ENCODE measurements at regions not wholly inside any gene's neighbourhood (a gene's known extent, or its start where the extent isn't known, plus 50 kb on each side); places are given as distances from the start of the nearest gene placed in this dataset.

GRCh38 chr2:167874812-167875211, 372.6 kb downstream of the STK39 start:
- Histone ChIP-seq H3K27ac (no peak overlapping the region), H3K4me3 (no peak overlapping the region), H3K9me3 (no peaks in the 10 kb centered on the region), H3K36me3 (no peaks in the 10 kb centered on the region), H3K27me3 (no peaks in the 10 kb centered on the region), H3K4me1 (no peaks in the 10 kb centered on the region)
- intact Hi-C loops (cut with DNase I) = no loop called here
- TF ChIP-seq CTCF (IDR thresholded peaks at IDR 0.05) = no peak
- no peak for DNase-seq (ENCODE audit: low spot score in 2 of 2)

- no peak overlapping the region for H3K4me3 ChIP-seq
- no peak for DNase-seq (ENCODE audit: low spot score in 2 of 2)
- intact Hi-C loops (cut with DNase I) = no loop called here
- H3K36me3 ChIP-seq = no peaks in the 10 kb centered on the region
- H3K9me3 ChIP-seq = no peaks in the 10 kb centered on the region
- H3K27ac ChIP-seq = no peak overlapping the region
- TF ChIP-seq CTCF (IDR thresholded peaks at IDR 0.05) = no peak
- no peaks in the 10 kb centered on the region for H3K4me1 ChIP-seq
- no peaks in the 10 kb centered on the region for H3K27me3 ChIP-seq
Measured at GRCh38 chr2:167871286-167871685, 376.1 kb downstream of the STK39 start.

GRCh38 chr2:167869200-167869599, 378.2 kb downstream of the STK39 start:
- DNase-seq (ENCODE audit: low spot score in 2 of 2) = no peak
- TF ChIP-seq CTCF (IDR thresholded peaks at IDR 0.05) = no peak
- intact Hi-C loops (cut with DNase I) = no loop called here

GRCh38 chr2:167863377-167863776, 384.0 kb downstream of the STK39 start:
- no peaks in the 10 kb centered on the region for H3K36me3 ChIP-seq
- no peaks in the 10 kb centered on the region for H3K9me3 ChIP-seq
- no peak for DNase-seq (ENCODE audit: low spot score in 2 of 2)
- intact Hi-C loops (cut with DNase I) = no loop called here
- H3K27ac ChIP-seq = no peak overlapping the region
- no peak overlapping the region for H3K4me3 ChIP-seq
- no peak for TF ChIP-seq CTCF (IDR thresholded peaks at IDR 0.05)
- no peaks in the 10 kb centered on the region for H3K4me1 ChIP-seq
- no peaks in the 10 kb centered on the region for H3K27me3 ChIP-seq

More at GRCh38 chr2:167869200-167869599, 378.2 kb downstream of the STK39 start:
- Histone ChIP-seq H3K36me3 (no peaks in the 10 kb centered on the region), H3K4me3 (no peak overlapping the region), H3K27me3 (no peaks in the 10 kb centered on the region), H3K9me3 (no peaks in the 10 kb centered on the region), H3K27ac (no peak overlapping the region), H3K4me1 (no peaks in the 10 kb centered on the region)

GRCh38 chr2:167862782-167863181, 384.6 kb downstream of the STK39 start:
- Histone ChIP-seq H3K36me3 (no peaks in the 10 kb centered on the region), H3K4me3 (no peak overlapping the region), H3K27me3 (no peaks in the 10 kb centered on the region), H3K4me1 (no peaks in the 10 kb centered on the region), H3K9me3 (no peaks in the 10 kb centered on the region), H3K27ac (no peak overlapping the region)
- intact Hi-C loops (cut with DNase I) = no loop called here
- no peak for DNase-seq (ENCODE audit: low spot score in 2 of 2)
- no peak for TF ChIP-seq CTCF (IDR thresholded peaks at IDR 0.05)

- Histone ChIP-seq H3K36me3 (no peaks in the 10 kb centered on the region), H3K9me3 (no peaks in the 10 kb centered on the region), H3K4me1 (no peaks in the 10 kb centered on the region), H3K4me3 (no peak overlapping the region), H3K27me3 (no peaks in the 10 kb centered on the region), H3K27ac (no peak overlapping the region)
- intact Hi-C loops (cut with DNase I) = no loop called here
- no peak for TF ChIP-seq CTCF (IDR thresholded peaks at IDR 0.05)
- no peak for DNase-seq (ENCODE audit: low spot score in 2 of 2)
Measured at GRCh38 chr2:167862296-167862695, 385.1 kb downstream of the STK39 start.
